Loucy (cell line): ENCODE measurements at regions not wholly inside any gene's neighbourhood (a gene's known extent, or its start where the extent isn't known, plus 50 kb on each side); places are given as distances from the start of the nearest gene placed in this dataset.

Source experiments
- H2AFZ ChIP-seq: fragments of 200-600 bp; sonication (generic); 2 replicates; pipeline ENCODE4 v1.6.0; 2016; ENCODE audit warnings: antibody characterized with exemption, mild to moderate bottlenecking, low read length, moderate library complexity
- H3F3A ChIP-seq: fragments of 200-600 bp; 2 replicates; pipeline ENCODE4 v1.6.0; 2016; ENCODE audit warnings: antibody characterized with exemption, low read depth, mild to moderate bottlenecking
- H3K27me3 ChIP-seq: fragments of 200-600 bp; sonication (generic); 2 replicates; pipeline ENCODE4 v1.6.1; 2014; ENCODE audit warnings: low read length, mild to moderate bottlenecking; ENCODE audit not compliant: insufficient read depth, poor library complexity, severe bottlenecking
- H3K36me3 ChIP-seq: fragments of 200-600 bp; sonication (generic); 2 replicates; pipeline ENCODE4 v1.6.1; 2016; ENCODE audit warnings: low read length; ENCODE audit not compliant: insufficient read depth
- H3K4me1 ChIP-seq: fragments of 200-600 bp; sonication (generic); 2 replicates; pipeline ENCODE4 v1.5.1; 2014; ENCODE audit warnings: low read length, mild to moderate bottlenecking; ENCODE audit not compliant: insufficient read depth, poor library complexity, severe bottlenecking
- H3K4me2 ChIP-seq: fragments of 200-600 bp; sonication (generic); 2 replicates; pipeline ENCODE4 v1.6.0; 2014; ENCODE audit warnings: antibody characterized with exemption, low read length, low read depth, mild to moderate bottlenecking; ENCODE audit not compliant: poor library complexity, severe bottlenecking
- H3K4me3 ChIP-seq: fragments of 200-600 bp; sonication (generic); 2 replicates; pipeline ENCODE4 v1.5.1; 2014; ENCODE audit warnings: low read length, mild to moderate bottlenecking, mixed read lengths; ENCODE audit not compliant: poor library complexity, severe bottlenecking
- H3K79me2 ChIP-seq: fragments of 200-600 bp; sonication (generic); 2 replicates; pipeline ENCODE4 v1.6.1; 2014; ENCODE audit warnings: low read length; ENCODE audit not compliant: insufficient read depth
- H3K9ac ChIP-seq: fragments of 200-600 bp; sonication (generic); 2 replicates; pipeline ENCODE4 v1.6.0; 2014; ENCODE audit warnings: mild to moderate bottlenecking, low read depth, low read length, moderate library complexity; ENCODE audit not compliant: poor library complexity, severe bottlenecking
- H3K9me2 ChIP-seq: fragments of 200-600 bp; sonication (generic); replicated peaks from 2 replicates; pipeline ENCODE4 v1.6.1; 2016; ENCODE audit warnings: low read depth, low read length, mixed read lengths
- H3K9me3 ChIP-seq: fragments of 200-600 bp; sonication (generic); 2 replicates; pipeline ENCODE4 v1.6.1; 2014; ENCODE audit warnings: mild to moderate bottlenecking, antibody characterized with exemption, low read length, low read depth; ENCODE audit not compliant: insufficient read depth
- H4K20me1 ChIP-seq: fragments of 200-600 bp; sonication (generic); 2 replicates; pipeline ENCODE4 v1.6.0; 2014; ENCODE audit warnings: antibody characterized with exemption, low read length, mild to moderate bottlenecking; ENCODE audit not compliant: insufficient read depth, poor library complexity, severe bottlenecking
- EZH2phosphoT487 ChIP-seq: fragments of 200-600 bp; IDR thresholded peaks from 2 replicates; pipeline ENCODE4 v1.6.1; 2018; ENCODE audit warnings: antibody characterized with exemption, mild to moderate bottlenecking, moderate library complexity, borderline replicate concordance
- TF ChIP-seq, protein P1 (sequence below): fragments of 200-600 bp; sonication (generic); conservative IDR thresholded peaks from 2 replicates; pipeline ENCODE4 v1.5.1; 2014; ENCODE audit warnings: mild to moderate bottlenecking, antibody characterized with exemption, low read length

GRCh38 chr18:55096263-55096951 is 137.1 kb upstream of the CCDC68 start:
- no peaks in the 10 kb centered on the region for H3K36me3 ChIP-seq
- H3K9ac ChIP-seq, result no peak overlapping the region
- H3K4me1 ChIP-seq, result peaks cover 10% of the 10 kb centered on the region
- H3K27me3 ChIP-seq, result no peaks in the 10 kb centered on the region
- H3K79me2 ChIP-seq, result no peaks in the 10 kb centered on the region
- H3K9me3 ChIP-seq, result no peaks in the 10 kb centered on the region
- no peak overlapping the region for H3K4me3 ChIP-seq
- TF ChIP-seq EZH2phosphoT487, result no peak
- TF ChIP-seq, protein P1, sequence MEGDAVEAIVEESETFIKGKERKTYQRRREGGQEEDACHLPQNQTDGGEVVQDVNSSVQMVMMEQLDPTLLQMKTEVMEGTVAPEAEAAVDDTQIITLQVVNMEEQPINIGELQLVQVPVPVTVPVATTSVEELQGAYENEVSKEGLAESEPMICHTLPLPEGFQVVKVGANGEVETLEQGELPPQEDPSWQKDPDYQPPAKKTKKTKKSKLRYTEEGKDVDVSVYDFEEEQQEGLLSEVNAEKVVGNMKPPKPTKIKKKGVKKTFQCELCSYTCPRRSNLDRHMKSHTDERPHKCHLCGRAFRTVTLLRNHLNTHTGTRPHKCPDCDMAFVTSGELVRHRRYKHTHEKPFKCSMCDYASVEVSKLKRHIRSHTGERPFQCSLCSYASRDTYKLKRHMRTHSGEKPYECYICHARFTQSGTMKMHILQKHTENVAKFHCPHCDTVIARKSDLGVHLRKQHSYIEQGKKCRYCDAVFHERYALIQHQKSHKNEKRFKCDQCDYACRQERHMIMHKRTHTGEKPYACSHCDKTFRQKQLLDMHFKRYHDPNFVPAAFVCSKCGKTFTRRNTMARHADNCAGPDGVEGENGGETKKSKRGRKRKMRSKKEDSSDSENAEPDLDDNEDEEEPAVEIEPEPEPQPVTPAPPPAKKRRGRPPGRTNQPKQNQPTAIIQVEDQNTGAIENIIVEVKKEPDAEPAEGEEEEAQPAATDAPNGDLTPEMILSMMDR, result peak; percentile 66
- no peaks in the 10 kb centered on the region for H3F3A ChIP-seq
- no peak overlapping the region for H3K4me2 ChIP-seq
- peak overlapping the region; percentile 39 for H2AFZ ChIP-seq
- H4K20me1 ChIP-seq, result no peaks in the 10 kb centered on the region
- H3K9me2 ChIP-seq, result no peaks in the 10 kb centered on the region

- Histone ChIP-seq H3F3A (no peaks in the 10 kb centered on the region), H3K79me2 (no peaks in the 10 kb centered on the region), H3K4me2 (no peak overlapping the region), H3K27me3 (no peaks in the 10 kb centered on the region), H2AFZ (no peak overlapping the region), H3K9ac (no peak overlapping the region), H3K9me3 (no peaks in the 10 kb centered on the region), H3K9me2 (no peaks in the 10 kb centered on the region), H3K4me1 (peaks cover 10% of the 10 kb centered on the region), H4K20me1 (no peaks in the 10 kb centered on the region), H3K4me3 (no peak overlapping the region), H3K36me3 (no peaks in the 10 kb centered on the region)
- no peak for TF ChIP-seq EZH2phosphoT487
- TF ChIP-seq, protein P1, result no peak
Observed at GRCh38 chr18:55095584-55095983, 136.3 kb upstream of the CCDC68 start.

DNA sequence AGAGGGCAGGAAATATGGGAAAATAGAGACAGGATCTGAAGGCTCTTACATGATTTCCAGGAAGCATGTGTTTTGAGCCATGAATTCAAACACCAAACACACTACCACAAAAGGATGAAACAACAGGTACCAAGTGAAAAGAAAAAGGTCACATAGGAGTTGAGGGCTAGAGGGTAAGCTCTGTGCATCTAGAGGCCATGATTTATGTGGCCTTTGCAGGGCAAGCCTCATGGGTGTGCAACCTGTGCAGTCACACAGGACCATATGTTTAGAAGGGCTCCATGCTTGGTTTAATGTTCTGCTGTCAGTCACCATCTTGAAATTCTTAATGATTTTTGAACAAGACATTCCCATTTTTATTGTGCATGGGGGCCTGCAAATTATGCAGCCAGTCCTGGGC is 134.5 kb upstream of the CCDC68 start:
- Histone ChIP-seq H3K36me3 (no peaks in the 10 kb centered on the region), H3K79me2 (no peaks in the 10 kb centered on the region), H3F3A (no peaks in the 10 kb centered on the region), H3K9me2 (no peaks in the 10 kb centered on the region), H3K9me3 (no peaks in the 10 kb centered on the region), H3K9ac (no peak overlapping the region), H3K4me3 (no peak overlapping the region), H3K4me2 (no peak overlapping the region), H2AFZ (no peak overlapping the region), H3K27me3 (no peaks in the 10 kb centered on the region), H3K4me1 (peaks cover 10% of the 10 kb centered on the region), H4K20me1 (no peaks in the 10 kb centered on the region)
- no peak for TF ChIP-seq EZH2phosphoT487
- TF ChIP-seq, protein P1, result no peak
